ENCODE measurements at regions not wholly inside any gene's neighbourhood (a gene's known extent, or its start where the extent isn't known, plus 50 kb on each side); places are given as distances from the start of the nearest gene placed in this dataset.

DNA sequence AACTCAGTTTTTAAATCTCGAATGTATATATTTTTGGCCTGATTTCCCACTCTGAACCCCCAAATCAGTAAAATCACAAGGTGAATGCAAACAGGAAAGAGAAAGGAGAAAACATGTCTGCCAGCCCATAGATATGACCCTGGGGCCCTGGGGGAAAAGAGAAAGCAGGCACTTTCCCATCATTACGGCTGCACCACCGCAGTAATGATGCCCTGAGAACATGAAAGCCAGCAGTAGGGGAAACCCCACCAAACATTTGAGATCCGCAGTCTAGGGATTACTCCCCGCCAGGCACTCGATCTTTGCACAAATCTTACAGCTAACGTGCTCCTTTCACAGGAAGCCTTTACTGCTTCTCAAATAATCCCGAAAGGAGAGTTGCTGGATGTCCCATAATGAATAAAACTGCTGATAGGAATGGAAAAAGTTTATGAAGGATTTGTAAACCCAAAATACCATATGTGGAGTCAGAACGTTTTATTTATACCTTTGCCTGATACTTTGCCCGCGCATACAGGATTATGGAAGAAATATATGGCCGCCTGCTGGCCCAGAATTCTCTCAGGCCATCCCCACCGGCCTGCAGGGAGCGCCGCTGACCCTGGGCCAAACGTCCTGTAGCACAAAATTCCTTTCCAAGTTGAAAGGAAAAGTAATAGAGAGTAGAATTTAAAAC, 180.0 kb upstream of the INHBA start:
- no peaks in the 10 kb centered on the region for H3K4me1 Mint-ChIP-seq
- peaks cover 2% of the 10 kb centered on the region for H3K9me3 Mint-ChIP-seq
- TF ChIP-seq, protein P1, sequence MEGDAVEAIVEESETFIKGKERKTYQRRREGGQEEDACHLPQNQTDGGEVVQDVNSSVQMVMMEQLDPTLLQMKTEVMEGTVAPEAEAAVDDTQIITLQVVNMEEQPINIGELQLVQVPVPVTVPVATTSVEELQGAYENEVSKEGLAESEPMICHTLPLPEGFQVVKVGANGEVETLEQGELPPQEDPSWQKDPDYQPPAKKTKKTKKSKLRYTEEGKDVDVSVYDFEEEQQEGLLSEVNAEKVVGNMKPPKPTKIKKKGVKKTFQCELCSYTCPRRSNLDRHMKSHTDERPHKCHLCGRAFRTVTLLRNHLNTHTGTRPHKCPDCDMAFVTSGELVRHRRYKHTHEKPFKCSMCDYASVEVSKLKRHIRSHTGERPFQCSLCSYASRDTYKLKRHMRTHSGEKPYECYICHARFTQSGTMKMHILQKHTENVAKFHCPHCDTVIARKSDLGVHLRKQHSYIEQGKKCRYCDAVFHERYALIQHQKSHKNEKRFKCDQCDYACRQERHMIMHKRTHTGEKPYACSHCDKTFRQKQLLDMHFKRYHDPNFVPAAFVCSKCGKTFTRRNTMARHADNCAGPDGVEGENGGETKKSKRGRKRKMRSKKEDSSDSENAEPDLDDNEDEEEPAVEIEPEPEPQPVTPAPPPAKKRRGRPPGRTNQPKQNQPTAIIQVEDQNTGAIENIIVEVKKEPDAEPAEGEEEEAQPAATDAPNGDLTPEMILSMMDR (conservative IDR thresholded peaks at IDR 0.05) = no peak
- DNase-seq (ENCODE audit: low read depth, low spot score) = no peak
- H3K27me3 Mint-ChIP-seq (ENCODE audit: low read depth) = peaks cover 4% of the 10 kb centered on the region
- H3K4me3 Mint-ChIP-seq = no peak overlapping the region
- H3K27ac Mint-ChIP-seq (ENCODE audit: unreplicated experiment) = no peak overlapping the region
- H3K36me3 Mint-ChIP-seq (ENCODE audit: low read depth) = no peaks in the 10 kb centered on the region

DNA sequence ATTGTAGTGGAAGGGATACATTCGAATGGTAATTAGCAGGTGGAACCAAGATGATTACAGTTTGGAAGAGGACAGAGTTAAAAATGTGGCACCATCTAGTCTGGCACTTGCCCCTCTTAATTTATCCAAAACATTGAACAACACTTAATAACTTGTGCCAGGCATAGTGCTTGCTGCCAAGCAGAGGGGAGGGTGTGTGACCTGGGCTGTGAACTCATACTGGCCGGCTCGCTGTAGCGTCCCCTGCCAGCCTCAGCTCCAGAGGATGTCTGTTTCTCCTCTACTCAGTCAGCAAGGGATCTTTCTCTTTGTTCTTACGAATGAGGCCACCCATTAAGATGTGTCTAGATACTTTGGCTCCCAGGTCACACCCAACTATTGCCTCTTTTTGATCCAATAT, 179.4 kb upstream of the INHBA start:
- H3K4me1 Mint-ChIP-seq = no peaks in the 10 kb centered on the region
- TF ChIP-seq, protein P1 (conservative IDR thresholded peaks at IDR 0.05) = no peak
- H3K27me3 Mint-ChIP-seq (ENCODE audit: low read depth) = peaks cover 4% of the 10 kb centered on the region
- H3K4me3 Mint-ChIP-seq = no peak overlapping the region
- no peak overlapping the region for H3K27ac Mint-ChIP-seq (ENCODE audit: unreplicated experiment)
- DNase-seq (ENCODE audit: low read depth, low spot score) = no peak
- H3K9me3 Mint-ChIP-seq = peaks cover 2% of the 10 kb centered on the region
- H3K36me3 Mint-ChIP-seq (ENCODE audit: low read depth) = no peaks in the 10 kb centered on the region

DNA sequence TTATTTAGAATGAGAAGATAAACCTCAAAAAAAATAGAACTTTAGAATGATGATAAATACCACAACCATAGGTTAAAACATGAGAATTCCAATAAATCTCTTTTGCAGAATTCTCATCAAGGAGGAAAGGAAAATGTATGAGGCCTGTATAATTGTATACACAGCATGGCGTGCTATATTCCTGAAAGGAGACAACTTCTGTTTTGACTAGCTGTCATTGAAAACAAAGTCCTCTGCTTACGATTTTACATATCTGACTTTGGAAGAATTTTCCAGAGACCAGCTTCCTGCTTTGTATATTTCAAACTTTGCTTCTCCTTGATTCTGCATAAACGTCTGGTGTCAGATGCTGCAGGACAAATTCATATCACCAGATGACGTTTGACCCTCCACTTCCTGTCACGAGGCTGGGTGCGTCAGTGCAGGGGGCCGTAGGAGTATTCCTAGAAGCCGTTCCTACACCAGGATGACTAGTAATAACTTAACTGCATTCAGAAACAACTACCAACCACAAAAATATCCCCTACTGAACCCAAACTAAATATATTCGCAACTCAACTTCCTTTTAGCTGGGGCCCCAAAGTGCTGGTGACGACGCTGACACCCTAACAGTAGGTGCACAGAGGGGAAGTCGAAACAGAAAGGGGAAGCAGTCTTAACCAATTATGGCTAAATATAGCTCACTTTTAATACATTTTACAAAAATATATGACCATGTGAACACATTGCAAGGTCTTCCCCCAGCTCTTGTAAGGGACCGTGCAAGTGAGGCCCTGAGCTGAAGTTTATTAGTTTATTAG, 178.6 kb upstream of the INHBA start:
- TF ChIP-seq, protein P1 (conservative IDR thresholded peaks at IDR 0.05) = no peak
- DNase-seq (ENCODE audit: low read depth, low spot score) = no peak
- Mint-ChIP-seq H3K4me3 (no peak overlapping the region), H3K9me3 (peaks cover 2% of the 10 kb centered on the region), H3K27ac (ENCODE audit: unreplicated experiment) (no peak overlapping the region), H3K27me3 (ENCODE audit: low read depth) (peaks cover 4% of the 10 kb centered on the region), H3K36me3 (ENCODE audit: low read depth) (no peaks in the 10 kb centered on the region), H3K4me1 (no peaks in the 10 kb centered on the region)

DNA sequence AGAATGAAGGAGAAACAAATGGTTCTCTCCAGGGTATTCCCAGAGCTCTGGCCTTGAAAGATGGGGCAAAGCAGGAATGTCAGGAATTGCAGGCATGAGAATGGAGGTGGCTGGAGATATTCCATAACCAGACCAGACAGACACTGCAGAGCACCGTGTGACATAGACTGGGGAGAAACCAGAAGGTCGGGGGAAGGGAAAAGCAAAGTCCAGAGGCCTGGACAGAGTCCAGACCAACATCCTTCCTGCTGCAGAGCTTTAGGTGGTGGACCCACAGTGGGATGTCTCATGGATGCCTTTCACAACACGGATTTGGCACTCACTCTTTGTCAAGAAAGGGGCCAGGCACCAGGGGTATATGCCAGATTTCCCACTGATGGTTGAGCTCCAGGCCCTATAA, 177.2 kb upstream of the INHBA start:
- no peak overlapping the region for H3K4me3 Mint-ChIP-seq
- no peaks in the 10 kb centered on the region for H3K36me3 Mint-ChIP-seq (ENCODE audit: low read depth)
- H3K27me3 Mint-ChIP-seq (ENCODE audit: low read depth) = no peaks in the 10 kb centered on the region
- H3K27ac Mint-ChIP-seq (ENCODE audit: unreplicated experiment) = no peak overlapping the region
- TF ChIP-seq, protein P1 (conservative IDR thresholded peaks at IDR 0.05) = no peak
- no peaks in the 10 kb centered on the region for H3K4me1 Mint-ChIP-seq
- no peak for DNase-seq (ENCODE audit: low read depth, low spot score)
- H3K9me3 Mint-ChIP-seq = peaks cover 2% of the 10 kb centered on the region

DNA sequence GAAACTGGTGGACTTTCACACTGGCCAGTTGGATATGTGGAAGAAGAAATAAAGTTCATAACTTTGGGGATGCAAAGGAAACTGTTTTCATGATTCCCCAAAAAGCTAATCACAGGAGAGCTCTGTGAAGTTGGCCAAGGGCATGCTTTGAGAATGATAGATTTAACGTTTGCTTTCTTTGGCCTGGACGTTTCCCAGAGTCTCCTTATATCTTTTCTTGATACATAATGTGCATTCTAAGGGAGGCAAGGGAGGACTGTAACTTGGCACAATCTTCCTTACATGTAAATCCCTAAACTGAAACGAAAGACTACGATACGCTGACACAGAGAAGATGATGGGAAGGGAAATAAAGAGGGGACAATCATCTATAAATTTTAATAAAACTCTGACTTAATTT, 176.5 kb upstream of the INHBA start:
- Mint-ChIP-seq H3K36me3 (ENCODE audit: low read depth) (no peaks in the 10 kb centered on the region), H3K4me1 (no peaks in the 10 kb centered on the region), H3K9me3 (peaks cover 6% of the 10 kb centered on the region), H3K27me3 (ENCODE audit: low read depth) (no peaks in the 10 kb centered on the region), H3K4me3 (no peak overlapping the region), H3K27ac (ENCODE audit: unreplicated experiment) (no peak overlapping the region)
- no peak for DNase-seq (ENCODE audit: low read depth, low spot score)
- TF ChIP-seq, protein P1 (conservative IDR thresholded peaks at IDR 0.05) = no peak

Measured in neural crest cell (in vitro differentiated cells).